ENCODE measurements at regions not wholly inside any gene's neighbourhood (a gene's known extent, or its start where the extent isn't known, plus 50 kb on each side); places are given as distances from the start of the nearest gene placed in this dataset.

GRCh38 chr3:124413989-124414598, 316.2 kb upstream of the UMPS start:
- peak; percentile 76 for DNase-seq

DNA sequence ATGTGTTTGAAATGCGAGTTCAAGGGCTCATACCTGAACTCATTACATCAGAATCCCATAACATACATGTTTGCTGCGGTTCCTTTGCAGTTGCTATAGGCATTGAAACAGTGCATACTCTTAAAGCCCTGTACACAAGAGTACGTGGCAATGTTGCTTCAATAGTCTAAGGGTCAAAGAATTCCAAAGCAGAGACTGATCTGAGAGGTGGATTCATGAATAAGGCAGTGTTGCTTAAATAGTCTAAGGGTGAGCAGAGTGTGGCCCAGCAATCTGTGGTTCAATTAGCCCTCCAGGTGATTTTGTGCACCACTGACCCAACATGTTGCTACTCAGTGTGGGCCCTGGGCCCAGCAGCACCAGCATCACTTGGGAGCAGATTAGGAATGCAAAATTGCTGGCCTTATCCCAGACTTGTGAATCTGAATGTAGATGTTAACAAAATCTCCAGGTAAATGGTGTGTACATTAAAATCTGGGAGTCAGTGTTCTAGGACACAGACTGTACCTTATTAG, 314.7 kb upstream of the UMPS start:
- no peak for DNase-seq

GRCh38 chr3:124419303-124419702, 310.9 kb upstream of the UMPS start:
- DNase-seq: no peak

GRCh38 chr3:124420392-124420791, 309.9 kb upstream of the UMPS start:
- DNase-seq: no peak

- no peak for DNase-seq
Measured at GRCh38 chr3:124422805-124423204, 307.4 kb upstream of the UMPS start.

DNA sequence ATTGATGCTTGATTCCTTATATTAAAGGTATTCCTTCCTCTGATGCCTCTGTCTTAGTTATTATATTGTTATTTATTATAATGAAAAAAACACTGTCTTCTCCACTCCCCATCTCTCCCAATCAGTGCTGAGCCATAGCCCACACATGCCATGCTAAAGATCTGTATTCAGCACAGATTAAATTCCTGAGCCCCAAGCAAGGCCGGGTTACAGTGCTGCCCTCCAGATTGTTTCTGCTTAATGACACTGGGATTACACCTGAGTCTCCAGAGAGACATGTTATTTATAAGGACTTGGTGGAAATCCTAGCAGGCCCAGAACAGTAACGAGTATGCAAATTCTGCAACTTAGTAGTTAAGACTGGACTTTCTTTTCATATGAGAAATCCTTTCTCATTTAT, 305.9 kb upstream of the UMPS start:
- DNase-seq: no peak

GRCh38 chr3:124425972-124426371, 304.3 kb upstream of the UMPS start:
- DNase-seq: no peak

- no peak for DNase-seq
Measured at GRCh38 chr3:124428372-124429128, 301.7 kb upstream of the UMPS start.

DNA sequence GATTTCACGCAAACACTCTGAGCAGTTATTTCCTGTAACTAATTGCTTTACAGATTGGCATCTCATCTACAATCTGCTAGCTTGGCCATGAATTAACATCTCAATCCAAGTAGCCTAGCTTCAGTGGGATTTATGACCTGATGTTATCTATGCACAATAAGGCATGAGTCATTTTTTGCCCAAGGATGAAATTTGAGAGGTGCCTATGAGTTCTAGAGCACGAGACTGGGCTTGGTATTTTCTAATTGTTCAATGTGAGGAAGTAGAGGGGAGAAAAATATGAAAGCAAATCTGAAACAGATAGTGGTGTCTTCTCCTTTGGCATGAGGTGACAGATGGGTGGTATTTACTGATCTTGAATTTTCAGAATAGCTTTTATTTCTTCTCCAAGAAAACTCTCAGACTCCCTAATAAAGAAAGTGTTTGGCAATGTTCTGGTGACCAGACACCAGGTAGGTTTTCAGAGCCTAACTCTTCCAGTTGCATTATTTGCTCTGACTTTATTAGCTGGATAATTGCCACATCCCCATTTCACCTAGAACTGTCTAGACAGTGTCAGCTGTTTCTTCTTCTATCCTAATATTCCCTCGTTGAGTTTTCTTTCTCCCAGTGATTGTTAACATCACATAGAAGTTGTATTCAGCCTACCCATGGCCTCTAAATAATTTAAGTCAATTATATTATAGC, 301.0 kb upstream of the UMPS start:
- peak; percentile 92 for DNase-seq

DNA sequence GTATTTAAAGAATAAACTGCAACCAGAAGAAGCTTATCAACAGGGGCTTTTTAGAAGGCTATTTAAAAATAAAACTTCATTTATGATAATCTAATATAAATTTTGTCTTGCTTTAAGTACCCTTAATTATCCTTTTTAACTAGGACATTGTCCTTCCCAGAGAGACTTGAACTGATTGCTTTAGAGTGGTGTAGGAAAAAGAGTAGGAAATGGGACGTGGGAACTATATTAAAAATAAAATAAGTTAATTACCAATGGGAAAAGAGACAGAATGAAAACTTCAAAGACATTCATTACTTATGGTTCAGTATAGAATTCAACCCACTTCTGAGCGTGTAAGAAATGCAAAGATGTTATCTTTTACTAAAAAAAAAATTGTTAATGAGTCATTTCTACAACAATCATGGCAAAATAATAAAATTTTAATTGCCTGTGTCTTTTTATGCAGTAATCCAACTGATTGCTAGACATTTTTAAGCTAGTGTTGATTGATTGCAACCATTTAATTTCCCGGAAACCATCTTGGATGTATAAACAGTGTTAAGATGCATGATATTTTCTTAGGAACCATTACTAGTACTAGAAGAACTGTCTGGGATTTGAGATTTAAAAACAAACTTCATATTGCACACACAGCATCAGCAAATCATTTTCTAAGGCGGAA, 298.8 kb upstream of the UMPS start:
- DNase-seq: no peak

DNA sequence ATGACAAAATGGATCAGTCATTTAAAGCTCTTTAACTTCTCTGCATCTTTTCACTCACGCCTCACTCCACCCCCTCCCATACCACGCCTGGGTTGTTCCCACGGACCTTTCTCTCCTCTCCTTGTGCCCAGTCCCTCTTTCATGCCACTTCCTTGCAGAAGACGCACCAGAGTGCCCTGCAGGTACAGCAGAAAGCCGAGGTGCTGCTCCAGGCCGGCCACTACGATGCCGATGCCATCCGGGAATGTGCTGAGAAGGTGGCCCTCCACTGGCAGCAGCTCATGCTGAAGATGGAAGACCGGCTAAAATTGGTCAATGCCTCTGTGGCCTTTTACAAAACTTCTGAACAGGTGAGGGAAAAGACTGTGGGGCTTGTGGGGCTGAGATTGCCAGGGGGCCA, 296.1 kb upstream of the UMPS start:
- DNase-seq: no peak

GRCh38 chr3:124435467-124435866, 294.8 kb upstream of the UMPS start:
- DNase-seq: no peak

DNA sequence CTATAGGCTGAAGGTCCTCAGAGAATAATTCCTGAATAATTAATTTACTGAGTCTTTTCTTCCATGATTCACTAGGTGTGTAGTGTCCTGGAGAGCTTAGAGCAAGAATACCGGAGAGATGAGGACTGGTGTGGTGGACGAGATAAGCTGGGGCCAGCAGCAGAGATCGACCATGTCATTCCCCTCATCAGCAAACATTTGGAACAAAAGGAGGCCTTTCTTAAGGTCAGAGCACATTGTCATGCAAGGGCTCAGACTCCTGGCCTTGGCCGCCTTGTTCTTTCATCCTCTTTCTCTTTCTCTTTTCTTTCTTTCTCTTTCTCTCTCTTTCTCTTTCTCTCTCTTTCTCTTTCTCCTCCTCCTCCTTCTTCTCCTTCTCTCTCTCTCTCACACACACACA, 291.4 kb upstream of the UMPS start:
- no peak for DNase-seq

- DNase-seq: no peak
Measured at GRCh38 chr3:124439603-124440002, 290.6 kb upstream of the UMPS start.

DNA sequence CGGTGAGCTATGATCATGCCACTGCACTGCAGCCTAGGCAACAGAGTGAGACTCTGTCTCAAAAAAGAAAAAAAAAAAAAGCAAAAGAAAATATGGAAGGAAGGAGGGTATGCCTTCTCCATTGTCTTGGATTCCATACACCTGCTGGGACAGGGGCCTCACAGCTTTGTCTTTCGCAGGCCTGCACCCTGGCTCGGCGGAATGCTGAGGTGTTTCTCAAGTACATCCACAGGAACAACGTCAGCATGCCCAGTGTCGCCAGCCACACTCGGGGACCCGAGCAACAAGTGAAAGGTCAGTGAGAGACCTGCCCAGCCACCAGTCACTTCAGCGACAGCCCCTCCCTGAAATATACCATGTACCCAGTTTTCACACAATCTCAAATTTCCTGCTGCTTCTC, 288.5 kb upstream of the UMPS start:
- DNase-seq: no peak

DNA sequence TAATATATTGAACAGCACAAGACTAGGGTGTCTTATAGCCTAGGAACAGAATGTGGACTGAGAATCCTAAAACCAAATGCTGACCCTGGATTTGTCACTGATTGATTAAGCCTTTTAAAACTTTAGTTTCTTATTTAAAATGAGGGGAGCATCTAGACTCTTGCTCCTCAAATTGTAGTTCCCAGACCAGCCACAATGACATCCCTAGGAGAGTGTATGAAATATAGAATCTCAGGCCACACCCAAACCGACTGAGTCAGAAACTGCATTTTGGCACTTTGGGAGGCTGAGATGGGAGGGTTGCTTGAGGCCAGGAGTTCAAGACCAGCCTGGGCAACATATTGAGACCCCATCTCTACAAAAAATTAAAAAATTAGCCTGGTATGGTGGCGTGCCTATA, 287.8 kb upstream of the UMPS start:
- DNase-seq: no peak

GRCh38 chr3:124443446-124443845, 286.8 kb upstream of the UMPS start:
- no peak for DNase-seq

GRCh38 chr3:124444075-124444474, 286.2 kb upstream of the UMPS start:
- DNase-seq: no peak

DNA sequence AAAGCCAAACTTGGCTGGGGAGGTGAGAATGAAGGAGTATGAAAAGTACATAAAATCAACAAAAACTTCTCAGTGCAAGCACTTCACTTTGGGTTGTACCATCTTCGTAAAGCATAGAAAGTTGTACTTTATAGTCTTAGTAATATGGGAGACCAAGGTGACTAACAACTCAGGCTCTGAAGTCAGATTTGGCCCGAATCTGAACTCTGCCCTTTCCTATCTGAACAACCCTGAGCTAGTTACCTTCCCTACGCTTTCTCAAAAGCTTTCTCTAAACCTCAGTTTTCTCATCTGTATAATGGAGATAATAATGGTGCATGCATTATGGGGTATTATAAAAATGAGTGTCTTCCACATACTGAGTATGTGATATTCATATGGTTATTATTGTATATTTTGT, 285.4 kb upstream of the UMPS start:
- DNase-seq: no peak

DNA sequence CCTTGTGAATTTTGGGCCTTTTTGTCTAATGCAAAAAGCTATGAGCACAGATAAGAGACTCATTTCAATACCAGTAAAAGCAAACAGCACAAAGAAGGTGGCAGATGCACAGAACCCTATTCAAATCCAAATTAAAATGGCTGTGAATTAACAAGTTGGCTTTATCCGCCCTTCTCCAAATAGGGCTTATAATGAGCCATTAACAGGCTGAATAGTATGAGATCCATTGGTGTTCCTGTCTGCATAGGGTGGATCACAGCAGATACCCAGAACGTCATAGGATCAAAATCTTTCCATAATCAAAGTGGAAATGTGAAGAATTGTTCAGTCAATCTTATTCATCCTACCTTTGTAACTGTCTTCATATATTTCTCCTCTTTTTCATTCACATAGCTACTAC, 282.4 kb upstream of the UMPS start:
- DNase-seq: no peak

DNA sequence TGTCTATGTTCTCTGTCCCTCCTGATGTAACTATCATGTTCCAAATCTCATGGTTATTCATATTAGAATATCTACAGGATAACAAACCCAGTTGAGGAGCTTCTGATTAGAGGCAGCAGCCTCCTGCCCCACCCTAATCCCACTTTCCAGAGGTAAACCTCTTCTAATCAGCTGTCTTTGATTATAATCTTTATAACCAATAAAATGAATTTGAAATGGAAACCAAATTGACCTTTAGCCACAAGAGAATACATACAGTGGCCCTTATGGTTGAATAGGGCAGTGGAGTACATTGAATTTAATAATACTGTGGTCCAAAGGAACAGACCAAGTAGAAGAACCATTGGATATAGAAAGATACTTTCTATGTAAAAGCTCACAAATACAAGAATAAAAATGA, 281.3 kb upstream of the UMPS start:
- no peak for DNase-seq

DNA sequence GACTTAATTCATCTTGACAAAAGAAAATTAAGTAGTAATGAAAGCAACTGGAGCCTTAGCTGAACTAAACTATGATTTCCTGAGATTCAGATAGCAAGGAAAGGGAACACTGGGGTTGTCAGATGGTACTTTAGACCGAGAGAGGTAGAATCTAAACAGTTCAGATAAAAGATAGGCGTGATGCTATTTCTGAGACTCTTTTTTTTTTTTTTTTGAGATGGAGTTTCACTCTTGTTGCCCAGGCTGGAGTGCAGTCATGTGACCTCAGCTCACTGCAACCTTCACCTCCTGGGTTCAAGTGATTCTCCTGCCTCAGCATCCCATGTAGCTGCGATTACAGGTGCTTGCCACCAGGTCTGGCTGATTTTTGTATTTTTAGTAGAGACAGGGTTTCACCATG, 279.9 kb upstream of the UMPS start:
- DNase-seq: no peak

DNA sequence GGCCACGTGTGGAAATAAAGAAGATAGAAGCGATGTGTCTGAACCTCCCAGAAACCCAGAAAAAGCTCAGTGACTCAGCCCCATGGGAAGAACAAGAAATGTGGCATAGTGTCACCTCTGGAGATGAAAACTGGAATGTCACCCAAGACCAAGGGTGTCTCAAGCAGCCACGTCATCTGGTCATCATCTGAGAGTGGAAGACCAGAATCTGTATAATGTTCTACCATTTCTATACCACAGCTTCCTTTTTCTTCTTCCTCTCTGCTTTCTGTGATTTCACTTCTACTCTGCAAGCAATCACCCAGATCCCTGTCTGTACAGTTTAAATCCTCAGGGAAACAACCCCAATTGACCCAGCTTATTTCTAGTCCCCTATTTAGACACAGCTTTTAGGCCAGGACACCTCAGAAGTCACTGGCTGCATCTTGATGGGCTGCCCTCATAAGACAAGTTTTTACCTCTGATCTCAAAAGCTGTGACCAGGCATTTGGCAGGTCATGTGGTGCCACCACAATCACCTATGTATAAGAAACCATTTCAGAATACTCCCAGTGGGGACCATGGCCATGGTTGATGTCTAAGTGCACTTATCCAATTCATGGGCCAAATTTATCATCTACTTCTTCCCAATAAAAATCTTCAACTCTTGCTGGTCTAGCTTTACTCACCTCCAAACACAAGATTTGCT, 278.5 kb upstream of the UMPS start:
- no peak for DNase-seq

Measured in NCI-H2029 treated with DMSO at 0.1 percent for 48 hours (cell line).